ENCODE measurements at regions not wholly inside any gene's neighbourhood (a gene's known extent, or its start where the extent isn't known, plus 50 kb on each side); places are given as distances from the start of the nearest gene placed in this dataset.

DNA sequence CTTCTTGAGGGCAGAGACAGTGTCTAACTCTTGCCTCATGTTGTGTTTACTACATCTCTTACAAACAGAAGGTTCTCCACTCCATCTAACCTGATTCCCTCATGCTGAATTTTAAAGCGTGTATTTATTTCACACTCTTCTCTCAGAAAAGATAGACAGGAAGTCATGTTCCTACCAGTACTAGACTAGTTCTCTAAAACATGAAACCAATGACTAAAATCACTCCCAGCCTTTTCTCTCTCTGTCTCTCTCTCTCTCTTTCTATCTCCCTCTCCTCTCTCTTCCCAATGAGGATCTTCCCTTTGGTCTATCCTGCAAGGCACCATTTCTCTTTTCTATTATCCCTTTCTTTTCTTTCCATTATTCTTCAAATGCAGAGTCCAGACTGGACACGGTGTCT is 391.9 kb upstream of the CADM1 start:
- no peak overlapping the region for H3K4me3 Mint-ChIP-seq
- no peaks in the 10 kb centered on the region for H3K9me3 ChIP-seq (replicated peaks in 1 of 2; ENCODE audit: control insufficient read depth in 1 of 2, insufficient read depth in 1 of 2, low read length in 2 of 2)
- no peak overlapping the region for H3K27ac Mint-ChIP-seq
- peaks cover 10% of the 10 kb centered on the region in 2 donors for H3K4me1 ChIP-seq (ENCODE audit: control insufficient read depth in 1 of 2, insufficient read depth in 2 of 2, low read length in 2 of 2)
- no peaks in the 10 kb centered on the region for H4K20me1 ChIP-seq (ENCODE audit: insufficient read depth, low read length)
- H3K36me3 Mint-ChIP-seq: no peaks in the 10 kb centered on the region
- no peaks in the 10 kb centered on the region for H3K79me2 ChIP-seq (ENCODE audit: insufficient read depth, low read length)
- H3K4me3 ChIP-seq (replicated peaks in 1 of 3; ENCODE audit: low read depth in 2 of 3, low read length in 3 of 3): no peak overlapping the region
- H3K9ac ChIP-seq (ENCODE audit: insufficient read depth, low read length, poor library complexity, severe bottlenecking): no peak overlapping the region
- no peak overlapping the region for H3K4me2 ChIP-seq (replicated peaks; ENCODE audit: extremely low read depth, low read length, poor library complexity, severe bottlenecking)
- peaks cover 2 to 3% (median 2%) of the 10 kb centered on the region in 3 donors for H3K27me3 Mint-ChIP-seq (ENCODE audit: low read depth in 3 of 3)
- no peak overlapping the region for H2AFZ ChIP-seq (ENCODE audit: insufficient read depth, low read depth, low read length, poor library complexity, severe bottlenecking)
- DNase-seq: no peak
- 83% methylated on average over 2 of the region's 2 CpGs for WGBS (ENCODE audit: insufficient coverage)
- H3K4me1 Mint-ChIP-seq: peaks cover 11% of the 10 kb centered on the region
- TF ChIP-seq, protein P1, sequence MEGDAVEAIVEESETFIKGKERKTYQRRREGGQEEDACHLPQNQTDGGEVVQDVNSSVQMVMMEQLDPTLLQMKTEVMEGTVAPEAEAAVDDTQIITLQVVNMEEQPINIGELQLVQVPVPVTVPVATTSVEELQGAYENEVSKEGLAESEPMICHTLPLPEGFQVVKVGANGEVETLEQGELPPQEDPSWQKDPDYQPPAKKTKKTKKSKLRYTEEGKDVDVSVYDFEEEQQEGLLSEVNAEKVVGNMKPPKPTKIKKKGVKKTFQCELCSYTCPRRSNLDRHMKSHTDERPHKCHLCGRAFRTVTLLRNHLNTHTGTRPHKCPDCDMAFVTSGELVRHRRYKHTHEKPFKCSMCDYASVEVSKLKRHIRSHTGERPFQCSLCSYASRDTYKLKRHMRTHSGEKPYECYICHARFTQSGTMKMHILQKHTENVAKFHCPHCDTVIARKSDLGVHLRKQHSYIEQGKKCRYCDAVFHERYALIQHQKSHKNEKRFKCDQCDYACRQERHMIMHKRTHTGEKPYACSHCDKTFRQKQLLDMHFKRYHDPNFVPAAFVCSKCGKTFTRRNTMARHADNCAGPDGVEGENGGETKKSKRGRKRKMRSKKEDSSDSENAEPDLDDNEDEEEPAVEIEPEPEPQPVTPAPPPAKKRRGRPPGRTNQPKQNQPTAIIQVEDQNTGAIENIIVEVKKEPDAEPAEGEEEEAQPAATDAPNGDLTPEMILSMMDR (IDR thresholded peaks at IDR 0.05): no peak
- no peaks in the 10 kb centered on the region for H3K27me3 ChIP-seq (ENCODE audit: control insufficient read depth in 2 of 2, insufficient read depth in 2 of 2, low read length in 2 of 2)
- no peak overlapping the region for H3K27ac ChIP-seq (ENCODE audit: low read depth in 1 of 2, low read length in 2 of 2)
- no peaks in the 10 kb centered on the region for H3K36me3 ChIP-seq (replicated peaks in 1 of 2; ENCODE audit: control insufficient read depth in 1 of 2, insufficient read depth in 2 of 2, low read length in 2 of 2)
- peaks cover 0 to 1% (median 0%) of the 10 kb centered on the region in 7 donors for H3K9me3 Mint-ChIP-seq
- intact Hi-C loops (cut with micrococcal nuclease): no loop called here

DNA sequence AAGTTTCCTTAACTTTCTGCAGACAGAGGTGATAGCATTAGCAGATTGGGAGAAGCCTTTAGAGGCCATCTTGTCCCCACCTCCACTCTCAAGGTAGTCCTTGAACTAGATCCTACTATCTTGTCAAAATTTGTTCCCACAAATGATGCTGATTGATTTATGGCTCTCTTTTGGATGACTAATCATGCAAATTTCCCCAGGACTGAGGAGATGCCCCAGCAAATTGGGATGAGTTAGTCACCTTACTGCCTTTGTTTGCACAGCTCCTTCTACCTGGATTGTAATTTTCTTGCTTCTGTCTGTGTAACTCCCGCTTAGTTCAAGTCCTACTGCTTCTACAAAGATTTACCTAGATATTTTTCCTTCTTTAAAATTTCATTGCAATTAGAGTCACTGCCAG is 391.4 kb upstream of the CADM1 start:
- TF ChIP-seq, protein P1 (IDR thresholded peaks at IDR 0.05): no peak
- Mint-ChIP-seq H3K36me3 (no peaks in the 10 kb centered on the region), H3K9me3 (peaks cover 0 to 2% (median 0%) of the 10 kb centered on the region in 7 donors), H3K4me1 (peaks cover 12% of the 10 kb centered on the region), H3K4me3 (no peak overlapping the region), H3K27me3 (ENCODE audit: low read depth in 3 of 3) (peaks cover 2 to 3% (median 2%) of the 10 kb centered on the region in 3 donors), H3K27ac (no peak overlapping the region)
- Histone ChIP-seq H3K27me3 (ENCODE audit: control insufficient read depth in 2 of 2, insufficient read depth in 2 of 2, low read length in 2 of 2) (no peaks in the 10 kb centered on the region), H3K36me3 (replicated peaks in 1 of 2; ENCODE audit: control insufficient read depth in 1 of 2, insufficient read depth in 2 of 2, low read length in 2 of 2) (no peaks in the 10 kb centered on the region), H3K9me3 (replicated peaks in 1 of 2; ENCODE audit: control insufficient read depth in 1 of 2, insufficient read depth in 1 of 2, low read length in 2 of 2) (no peaks in the 10 kb centered on the region), H3K9ac (ENCODE audit: insufficient read depth, low read length, poor library complexity, severe bottlenecking) (no peak overlapping the region), H3K4me1 (ENCODE audit: control insufficient read depth in 1 of 2, insufficient read depth in 2 of 2, low read length in 2 of 2) (peaks cover 10 to 11% of the 10 kb centered on the region in 2 donors), H3K4me3 (replicated peaks in 1 of 3; ENCODE audit: low read depth in 2 of 3, low read length in 3 of 3) (no peak overlapping the region), H3K79me2 (ENCODE audit: insufficient read depth, low read length) (no peaks in the 10 kb centered on the region), H3K4me2 (replicated peaks; ENCODE audit: extremely low read depth, low read length, poor library complexity, severe bottlenecking) (no peak overlapping the region), H2AFZ (ENCODE audit: insufficient read depth, low read depth, low read length, poor library complexity, severe bottlenecking) (no peak overlapping the region), H3K27ac (ENCODE audit: low read depth in 1 of 2, low read length in 2 of 2) (no peak overlapping the region), H4K20me1 (ENCODE audit: insufficient read depth, low read length) (no peaks in the 10 kb centered on the region)
- WGBS (ENCODE audit: insufficient coverage): no CpG with 5 or more reads among the region's 1 CpG
- intact Hi-C loops (cut with micrococcal nuclease): no loop called here
- no peak for DNase-seq

Data from CD14-positive monocyte (primary cell).